Loucy (cell line): ENCODE measurements at regions not wholly inside any gene's neighbourhood (a gene's known extent, or its start where the extent isn't known, plus 50 kb on each side); places are given as distances from the start of the nearest gene placed in this dataset.

Experiments
- H2AFZ ChIP-seq: fragments of 200-600 bp; sonication (generic); 2 replicates; pipeline ENCODE4 v1.6.0; 2016; ENCODE audit warnings: antibody characterized with exemption, mild to moderate bottlenecking, low read length, moderate library complexity
- H3F3A ChIP-seq: fragments of 200-600 bp; 2 replicates; pipeline ENCODE4 v1.6.0; 2016; ENCODE audit warnings: antibody characterized with exemption, low read depth, mild to moderate bottlenecking
- H3K27me3 ChIP-seq: fragments of 200-600 bp; sonication (generic); 2 replicates; pipeline ENCODE4 v1.6.1; 2014; ENCODE audit warnings: low read length, mild to moderate bottlenecking; ENCODE audit not compliant: insufficient read depth, poor library complexity, severe bottlenecking
- H3K36me3 ChIP-seq: fragments of 200-600 bp; sonication (generic); 2 replicates; pipeline ENCODE4 v1.6.1; 2016; ENCODE audit warnings: low read length; ENCODE audit not compliant: insufficient read depth
- H3K4me1 ChIP-seq: fragments of 200-600 bp; sonication (generic); 2 replicates; pipeline ENCODE4 v1.5.1; 2014; ENCODE audit warnings: low read length, mild to moderate bottlenecking; ENCODE audit not compliant: insufficient read depth, poor library complexity, severe bottlenecking
- H3K4me2 ChIP-seq: fragments of 200-600 bp; sonication (generic); 2 replicates; pipeline ENCODE4 v1.6.0; 2014; ENCODE audit warnings: antibody characterized with exemption, low read length, low read depth, mild to moderate bottlenecking; ENCODE audit not compliant: poor library complexity, severe bottlenecking
- H3K4me3 ChIP-seq: fragments of 200-600 bp; sonication (generic); 2 replicates; pipeline ENCODE4 v1.5.1; 2014; ENCODE audit warnings: low read length, mild to moderate bottlenecking, mixed read lengths; ENCODE audit not compliant: poor library complexity, severe bottlenecking
- H3K79me2 ChIP-seq: fragments of 200-600 bp; sonication (generic); 2 replicates; pipeline ENCODE4 v1.6.1; 2014; ENCODE audit warnings: low read length; ENCODE audit not compliant: insufficient read depth
- H3K9ac ChIP-seq: fragments of 200-600 bp; sonication (generic); 2 replicates; pipeline ENCODE4 v1.6.0; 2014; ENCODE audit warnings: mild to moderate bottlenecking, low read depth, low read length, moderate library complexity; ENCODE audit not compliant: poor library complexity, severe bottlenecking
- H3K9me2 ChIP-seq: fragments of 200-600 bp; sonication (generic); replicated peaks from 2 replicates; pipeline ENCODE4 v1.6.1; 2016; ENCODE audit warnings: low read depth, low read length, mixed read lengths
- H3K9me3 ChIP-seq: fragments of 200-600 bp; sonication (generic); 2 replicates; pipeline ENCODE4 v1.6.1; 2014; ENCODE audit warnings: mild to moderate bottlenecking, antibody characterized with exemption, low read length, low read depth; ENCODE audit not compliant: insufficient read depth
- H4K20me1 ChIP-seq: fragments of 200-600 bp; sonication (generic); 2 replicates; pipeline ENCODE4 v1.6.0; 2014; ENCODE audit warnings: antibody characterized with exemption, low read length, mild to moderate bottlenecking; ENCODE audit not compliant: insufficient read depth, poor library complexity, severe bottlenecking
- CTCF ChIP-seq: fragments of 200-600 bp; sonication (generic); conservative IDR thresholded peaks from 2 replicates; pipeline ENCODE4 v1.5.1; 2014; ENCODE audit warnings: mild to moderate bottlenecking, antibody characterized with exemption, low read length
- EZH2phosphoT487 ChIP-seq: fragments of 200-600 bp; IDR thresholded peaks from 2 replicates; pipeline ENCODE4 v1.6.1; 2018; ENCODE audit warnings: antibody characterized with exemption, mild to moderate bottlenecking, moderate library complexity, borderline replicate concordance

- H3K79me2 ChIP-seq = no peaks in the 10 kb centered on the region
- no peaks in the 10 kb centered on the region for H3K9me3 ChIP-seq
- H4K20me1 ChIP-seq = no peaks in the 10 kb centered on the region
- H3F3A ChIP-seq = no peaks in the 10 kb centered on the region
- H3K9me2 ChIP-seq = no peaks in the 10 kb centered on the region
- H3K9ac ChIP-seq = no peak overlapping the region
- TF ChIP-seq EZH2phosphoT487 (no peak), CTCF (no peak)
- H3K4me3 ChIP-seq = no peak overlapping the region
- H3K27me3 ChIP-seq = no peaks in the 10 kb centered on the region
- H3K4me2 ChIP-seq = no peak overlapping the region
- no peaks in the 10 kb centered on the region for H3K36me3 ChIP-seq
- H2AFZ ChIP-seq = no peak overlapping the region
- H3K4me1 ChIP-seq = peaks cover 6% of the 10 kb centered on the region
Observed at GRCh38 chr9:1217076-1217475, 166.9 kb downstream of the DMRT2 start.

- no peaks in the 10 kb centered on the region for H3K4me1 ChIP-seq
- no peak overlapping the region for H3K9ac ChIP-seq
- H3K9me3 ChIP-seq = no peaks in the 10 kb centered on the region
- no peaks in the 10 kb centered on the region for H3K27me3 ChIP-seq
- no peak overlapping the region for H3K4me3 ChIP-seq
- no peaks in the 10 kb centered on the region for H4K20me1 ChIP-seq
- TF ChIP-seq EZH2phosphoT487 (no peak), CTCF (no peak)
- no peaks in the 10 kb centered on the region for H3K9me2 ChIP-seq
- no peak overlapping the region for H2AFZ ChIP-seq
- H3K4me2 ChIP-seq = no peak overlapping the region
- H3K36me3 ChIP-seq = no peaks in the 10 kb centered on the region
- no peaks in the 10 kb centered on the region for H3F3A ChIP-seq
- H3K79me2 ChIP-seq = no peaks in the 10 kb centered on the region
Observed at GRCh38 chr9:1219284-1219683, 169.1 kb downstream of the DMRT2 start.

GRCh38 chr9:1221298-1221697 lies 171.1 kb downstream of the DMRT2 start:
- Histone ChIP-seq H3K79me2 (no peaks in the 10 kb centered on the region), H3K9ac (no peak overlapping the region), H3F3A (no peaks in the 10 kb centered on the region), H3K4me2 (no peak overlapping the region), H3K27me3 (no peaks in the 10 kb centered on the region), H2AFZ (no peak overlapping the region), H3K36me3 (no peaks in the 10 kb centered on the region), H3K9me3 (no peaks in the 10 kb centered on the region), H4K20me1 (no peaks in the 10 kb centered on the region), H3K9me2 (no peaks in the 10 kb centered on the region), H3K4me1 (no peaks in the 10 kb centered on the region), H3K4me3 (no peak overlapping the region)
- TF ChIP-seq EZH2phosphoT487 (no peak), CTCF (no peak)
